Activated T-helper 2 cell treated with anti-CD3 and anti-CD28 coated beads, Interferon-gamma antibody, Interleukin-2, Interleukin-4, amounts not matched to agents 10 μg/mL and 5 μg/mL and 100 μg/mL, durations not matched to agents 14 hours and 24 hours and 36 hours (primary cell): ENCODE measurements at regions not wholly inside any gene's neighbourhood (a gene's known extent, or its start where the extent isn't known, plus 50 kb on each side); places are given as distances from the start of the nearest gene placed in this dataset.

Experiments used
- DNase-seq: peaks from one replicate; pipeline ENCODE4 v3.0.0; 2021; ENCODE audit warnings: low spot score
- H3K27ac Mint-ChIP-seq: one replicate; pipeline ENCODE4 v1.8.0; 2021; ENCODE audit warnings: mixed read lengths
- H3K27me3 Mint-ChIP-seq: one replicate; pipeline ENCODE4 v1.8.0; 2021; ENCODE audit warnings: low read depth, mixed read lengths
- H3K36me3 Mint-ChIP-seq: one replicate; pipeline ENCODE4 v1.8.0; 2021; ENCODE audit warnings: low read depth, mixed read lengths
- H3K4me1 Mint-ChIP-seq: one replicate; pipeline ENCODE4 v1.8.0; 2021; ENCODE audit warnings: low read depth, mixed read lengths
- H3K4me3 Mint-ChIP-seq: one replicate; pipeline ENCODE4 v1.8.0; 2021; ENCODE audit warnings: low read depth, mild to moderate bottlenecking, moderate library complexity, mixed read lengths
- H3K9me3 Mint-ChIP-seq: one replicate; pipeline ENCODE4 v1.8.0; 2021; ENCODE audit warnings: mixed read lengths
- intact Hi-C: fragments of 100-400 bp; cut with micrococcal nuclease; formaldehyde crosslinking; loops from one replicate; pipeline ENCODE4 v1.15.1; 2023

- Mint-ChIP-seq H3K36me3 (no peaks in the 10 kb centered on the region), H3K4me1 (no peaks in the 10 kb centered on the region), H3K27me3 (no peaks in the 10 kb centered on the region), H3K9me3 (no peaks in the 10 kb centered on the region), H3K4me3 (no peak overlapping the region), H3K27ac (no peak overlapping the region)
- no peak for DNase-seq
- intact Hi-C loops, result no loop called here
Measured at GRCh38 chr11:95524314-95525036, 265.1 kb downstream of the FAM76B start.

- Mint-ChIP-seq H3K27ac (no peak overlapping the region), H3K4me1 (no peaks in the 10 kb centered on the region), H3K27me3 (no peaks in the 10 kb centered on the region), H3K4me3 (no peak overlapping the region), H3K36me3 (no peaks in the 10 kb centered on the region), H3K9me3 (no peaks in the 10 kb centered on the region)
- intact Hi-C loops, result no loop called here
- no peak for DNase-seq
Measured at GRCh38 chr11:95522874-95523273, 266.7 kb downstream of the FAM76B start.

- DNase-seq, result no peak
- H3K4me1 Mint-ChIP-seq, result peaks cover under 1% of the 10 kb centered on the region
- no peaks in the 10 kb centered on the region for H3K9me3 Mint-ChIP-seq
- intact Hi-C loops, result no loop called here
- no peaks in the 10 kb centered on the region for H3K36me3 Mint-ChIP-seq
- H3K4me3 Mint-ChIP-seq, result no peak overlapping the region
- H3K27me3 Mint-ChIP-seq, result no peaks in the 10 kb centered on the region
- no peak overlapping the region for H3K27ac Mint-ChIP-seq
Measured at GRCh38 chr11:95521862-95522261, 267.7 kb downstream of the FAM76B start.

GRCh38 chr11:95521133-95521542 is 268.4 kb downstream of the FAM76B start:
- no peaks in the 10 kb centered on the region for H3K9me3 Mint-ChIP-seq
- no peaks in the 10 kb centered on the region for H3K36me3 Mint-ChIP-seq
- no peak for DNase-seq
- H3K27ac Mint-ChIP-seq, result no peak overlapping the region
- peaks cover 1% of the 10 kb centered on the region for H3K4me1 Mint-ChIP-seq
- H3K4me3 Mint-ChIP-seq, result no peak overlapping the region
- intact Hi-C loops, result no loop called here
- H3K27me3 Mint-ChIP-seq, result no peaks in the 10 kb centered on the region

- H3K36me3 Mint-ChIP-seq, result no peaks in the 10 kb centered on the region
- no peak for DNase-seq
- intact Hi-C loops, result no loop called here
- no peaks in the 10 kb centered on the region for H3K27me3 Mint-ChIP-seq
- no peak overlapping the region for H3K4me3 Mint-ChIP-seq
- H3K9me3 Mint-ChIP-seq, result no peaks in the 10 kb centered on the region
- H3K27ac Mint-ChIP-seq, result no peak overlapping the region
- H3K4me1 Mint-ChIP-seq, result peaks cover 4% of the 10 kb centered on the region
Measured at GRCh38 chr11:95520369-95521132, 269.0 kb downstream of the FAM76B start.

- H3K4me3 Mint-ChIP-seq, result no peak overlapping the region
- no peaks in the 10 kb centered on the region for H3K9me3 Mint-ChIP-seq
- no peak for DNase-seq
- H3K27me3 Mint-ChIP-seq, result no peaks in the 10 kb centered on the region
- no peaks in the 10 kb centered on the region for H3K36me3 Mint-ChIP-seq
- peaks cover 5% of the 10 kb centered on the region for H3K4me1 Mint-ChIP-seq
- no peak overlapping the region for H3K27ac Mint-ChIP-seq
- intact Hi-C loops, result no loop called here
Measured at GRCh38 chr11:95519912-95520311, 269.7 kb downstream of the FAM76B start.

GRCh38 chr11:95517453-95517852 is 272.1 kb downstream of the FAM76B start:
- Mint-ChIP-seq H3K9me3 (no peaks in the 10 kb centered on the region), H3K4me1 (peaks cover 5% of the 10 kb centered on the region), H3K27ac (no peak overlapping the region), H3K27me3 (no peaks in the 10 kb centered on the region), H3K36me3 (no peaks in the 10 kb centered on the region), H3K4me3 (no peak overlapping the region)
- no peak for DNase-seq
- intact Hi-C loops, result no loop called here

GRCh38 chr11:95516786-95517185 is 272.8 kb downstream of the FAM76B start:
- H3K4me3 Mint-ChIP-seq, result no peak overlapping the region
- H3K27me3 Mint-ChIP-seq, result no peaks in the 10 kb centered on the region
- no peaks in the 10 kb centered on the region for H3K9me3 Mint-ChIP-seq
- intact Hi-C loops, result no loop called here
- H3K27ac Mint-ChIP-seq, result no peak overlapping the region
- H3K4me1 Mint-ChIP-seq, result peaks cover 5% of the 10 kb centered on the region
- DNase-seq, result no peak
- no peaks in the 10 kb centered on the region for H3K36me3 Mint-ChIP-seq

GRCh38 chr11:95516175-95516574 is 273.4 kb downstream of the FAM76B start:
- intact Hi-C loops, result no loop called here
- Mint-ChIP-seq H3K4me1 (peaks cover 5% of the 10 kb centered on the region), H3K4me3 (no peak overlapping the region), H3K9me3 (no peaks in the 10 kb centered on the region), H3K27ac (no peak overlapping the region), H3K36me3 (no peaks in the 10 kb centered on the region), H3K27me3 (no peaks in the 10 kb centered on the region)
- DNase-seq, result no peak

GRCh38 chr11:95515371-95515770 is 274.2 kb downstream of the FAM76B start:
- DNase-seq, result no peak
- Mint-ChIP-seq H3K4me3 (no peak overlapping the region), H3K27ac (no peak overlapping the region), H3K27me3 (no peaks in the 10 kb centered on the region), H3K9me3 (no peaks in the 10 kb centered on the region), H3K36me3 (no peaks in the 10 kb centered on the region), H3K4me1 (peaks cover 5% of the 10 kb centered on the region)
- intact Hi-C loops, result no loop called here

- Mint-ChIP-seq H3K9me3 (no peaks in the 10 kb centered on the region), H3K4me1 (peaks cover 5% of the 10 kb centered on the region), H3K27me3 (no peaks in the 10 kb centered on the region), H3K36me3 (no peaks in the 10 kb centered on the region), H3K27ac (no peak overlapping the region), H3K4me3 (no peak overlapping the region)
- no peak for DNase-seq
- intact Hi-C loops, result no loop called here
Measured at GRCh38 chr11:95514416-95515110, 275.0 kb downstream of the FAM76B start.

- DNase-seq, result no peak
- Mint-ChIP-seq H3K4me3 (no peak overlapping the region), H3K27ac (no peak overlapping the region), H3K4me1 (peaks cover 5% of the 10 kb centered on the region), H3K9me3 (no peaks in the 10 kb centered on the region), H3K27me3 (no peaks in the 10 kb centered on the region), H3K36me3 (no peaks in the 10 kb centered on the region)
- intact Hi-C loops, result no loop called here
Measured at GRCh38 chr11:95512682-95513081, 276.9 kb downstream of the FAM76B start.

GRCh38 chr11:95512177-95512576 is 277.4 kb downstream of the FAM76B start:
- no peaks in the 10 kb centered on the region for H3K9me3 Mint-ChIP-seq
- DNase-seq, result no peak

More at GRCh38 chr11:95512177-95512576, 277.4 kb downstream of the FAM76B start:
- no peak overlapping the region for H3K4me3 Mint-ChIP-seq
- H3K4me1 Mint-ChIP-seq, result peaks cover 5% of the 10 kb centered on the region
- no peak overlapping the region for H3K27ac Mint-ChIP-seq
- no peaks in the 10 kb centered on the region for H3K36me3 Mint-ChIP-seq
- no peaks in the 10 kb centered on the region for H3K27me3 Mint-ChIP-seq
- intact Hi-C loops, result no loop called here
